Endothelial cell of umbilical vein (primary cell): ENCODE measurements at regions not wholly inside any gene's neighbourhood (a gene's known extent, or its start where the extent isn't known, plus 50 kb on each side); places are given as distances from the start of the nearest gene placed in this dataset.

Experiments used
- BruUV-seq: library from RNA; stranded (reverse); fragments of 400-500 nt; replicated peaks from 2 replicates; lab custom pipeline; 2021; lab: Mats Ljungman, UMichigan
- CTCF ChIA-PET: fragments of 300-600, 350-600 bp; sonication (Branson Sonifier 250); formaldehyde crosslinking; loops from one replicate; lab custom pipeline; 2021; ENCODE audit warnings: antibody characterized with exemption, inconsistent platforms; lab: Charles Lee
- POLR2A ChIA-PET: fragments of 300-600, 350-600 bp; sonication (Branson Sonifier 250); formaldehyde crosslinking; loops from one replicate; lab custom pipeline; 2021; ENCODE audit warnings: antibody characterized with exemption, inconsistent platforms; lab: Charles Lee
- DNase-seq: peaks from one replicate; pipeline ENCODE4 v3.0.0-alpha.2; 2011; ENCODE audit warnings: low read depth, low spot score
- FAIRE-seq: peaks from 2 replicates; lab custom pipeline; 2011; peaks lifted over from hg19 to GRCh38; lab: Jason Lieb, UNC
- H2AFZ ChIP-seq: 2 replicates; pipeline ENCODE4 v1.6.0; 2012; ENCODE audit warnings: low read depth, low read length, control low read depth, inconsistent platforms
- H3K27ac ChIP-seq: 2 replicates; pipeline ENCODE4 v1.5.1; 2011; ENCODE audit warnings: low read depth, mild to moderate bottlenecking, control low read depth, low read length, moderate library complexity; ENCODE audit not compliant: insufficient read depth
- H3K27me3 ChIP-seq, 2 experiments: 2 replicates each; pipeline versions ENCODE4 v1.6.0 to v1.6.1; 2011; ENCODE audit warnings: low read length in 2 of 2, mixed read lengths in 1 of 2; ENCODE audit not compliant: control insufficient read depth in 2 of 2, insufficient read depth in 2 of 2
- H3K36me3 ChIP-seq, 2 experiments: 2 replicates in 1 of 2; 3 replicates in 1 of 2; pipeline ENCODE4 v1.5.1; 2011; ENCODE audit warnings: low read length in 2 of 2, mild to moderate bottlenecking in 1 of 2, moderate library complexity in 1 of 2; ENCODE audit not compliant: control insufficient read depth in 2 of 2, insufficient read depth in 2 of 2; ENCODE audit errors: extremely low read depth in 1 of 2
- H3K4me1 ChIP-seq: 3 replicates; pipeline ENCODE4 v1.5.1; 2011; ENCODE audit warnings: mild to moderate bottlenecking, low read length; ENCODE audit not compliant: control insufficient read depth, insufficient read depth; ENCODE audit errors: extremely low read depth
- H3K4me2 ChIP-seq: 2 replicates; pipeline ENCODE4 v1.6.1; 2011; ENCODE audit warnings: low read length, control low read depth, mixed read lengths; ENCODE audit not compliant: insufficient read depth
- H3K4me3 ChIP-seq, 3 experiments: fragments of 200-600 bp in 1 of 3; sonication (generic), shearing (Covaris generic) in 1 of 3; replicated peaks in 1 of 3; 2 replicates each; pipeline ENCODE4 v1.5.1; 2011 to 2016; ENCODE audit warnings: control low read depth in 3 of 3, low read length in 3 of 3, mild to moderate bottlenecking in 2 of 3, inconsistent platforms in 1 of 3, low read depth in 1 of 3, moderate library complexity in 1 of 3; ENCODE audit not compliant: insufficient read depth in 1 of 3
- H3K79me2 ChIP-seq: 2 replicates; pipeline ENCODE4 v1.6.0; 2012; ENCODE audit warnings: low read length, inconsistent platforms; ENCODE audit not compliant: control insufficient read depth, insufficient read depth
- H3K9ac ChIP-seq: replicated peaks from 2 replicates; pipeline ENCODE3; 2011; ENCODE audit warnings: low read length, control low read depth; ENCODE audit not compliant: insufficient read depth; ENCODE audit errors: extremely low read depth
- H3K9me1 ChIP-seq: replicated peaks from 3 replicates; pipeline ENCODE4 v1.6.0; 2011; ENCODE audit warnings: mild to moderate bottlenecking, low read length; ENCODE audit not compliant: control insufficient read depth, insufficient read depth; ENCODE audit errors: extremely low read depth
- H3K9me3 ChIP-seq: replicated peaks from 2 replicates; pipeline ENCODE4 v1.5.1; 2012; ENCODE audit warnings: low read length, inconsistent platforms; ENCODE audit not compliant: control insufficient read depth, insufficient read depth
- H4K20me1 ChIP-seq: replicated peaks from 2 replicates; pipeline ENCODE3; 2011; ENCODE audit warnings: mild to moderate bottlenecking, low read length; ENCODE audit not compliant: control insufficient read depth, insufficient read depth; ENCODE audit errors: extremely low read depth
- CTCF ChIP-seq, 2 donors: IDR thresholded peaks; 1 replicate in 1 of 2; 2 replicates in 1 of 2; pipeline ENCODE4 v1.5.1; 2011; ENCODE audit warnings: low read length in 2 of 2, mild to moderate bottlenecking in 2 of 2, moderate library complexity in 2 of 2, control low read depth in 1 of 2, inconsistent platforms in 1 of 2, low read depth in 1 of 2; ENCODE audit not compliant: insufficient read depth in 1 of 2; ENCODE audit errors: extremely low read depth in 1 of 2
- EZH2 ChIP-seq: IDR thresholded peaks from 2 replicates; pipeline ENCODE4 v1.6.1; 2012; ENCODE audit warnings: borderline replicate concordance, low read depth, mild to moderate bottlenecking, moderate library complexity, low read length, inconsistent platforms; ENCODE audit not compliant: severe bottlenecking
- FOS ChIP-seq: IDR thresholded peaks from 2 replicates; pipeline ENCODE4 v1.6.1; 2011; ENCODE audit warnings: mild to moderate bottlenecking, low read length, moderate library complexity, borderline replicate concordance; ENCODE audit not compliant: insufficient read depth
- GATA2 ChIP-seq: IDR thresholded peaks from 2 replicates; pipeline ENCODE4 v1.7.0; 2011; ENCODE audit warnings: low read depth, mild to moderate bottlenecking, moderate library complexity, mixed read lengths, low read length; ENCODE audit not compliant: insufficient read length, insufficient read depth
- JUN ChIP-seq: IDR thresholded peaks from 2 replicates; pipeline ENCODE4 v1.6.1; 2011; ENCODE audit warnings: borderline replicate concordance, low read depth; ENCODE audit not compliant: insufficient read length, insufficient read depth
- MAX ChIP-seq: IDR thresholded peaks from 2 replicates; pipeline ENCODE4 v1.6.1; 2011; ENCODE audit not compliant: insufficient read depth, insufficient read length
- MYC ChIP-seq: IDR thresholded peaks from one replicate; pipeline ENCODE4 v1.6.1; 2011; ENCODE audit warnings: mild to moderate bottlenecking, low read depth, low read length
- POLR2A ChIP-seq: IDR thresholded peaks from 2 replicates; pipeline ENCODE4 v1.6.1; 2012; ENCODE audit warnings: low read depth, mild to moderate bottlenecking, control low read depth, low read length
- POLR2AphosphoS5 ChIP-seq: IDR thresholded peaks from 2 replicates; pipeline ENCODE4 v1.6.1; 2012; ENCODE audit warnings: low read depth, mild to moderate bottlenecking, control low read depth, low read length, moderate library complexity; ENCODE audit not compliant: insufficient read depth
- dilution Hi-C: fragments of 300-500 bp; cut with MboI; formaldehyde crosslinking; loops from one replicate; pipeline ENCODE4 v1.15.0; 2019; ENCODE audit warnings: low sequenced_read_pairs; ENCODE audit not compliant: extremely low pct_ligation_motif_present
- intact Hi-C: fragments of 100-400 bp; cut with micrococcal nuclease; formaldehyde crosslinking; loops from one replicate; pipeline ENCODE4 v1.10.0; 2022

DNA sequence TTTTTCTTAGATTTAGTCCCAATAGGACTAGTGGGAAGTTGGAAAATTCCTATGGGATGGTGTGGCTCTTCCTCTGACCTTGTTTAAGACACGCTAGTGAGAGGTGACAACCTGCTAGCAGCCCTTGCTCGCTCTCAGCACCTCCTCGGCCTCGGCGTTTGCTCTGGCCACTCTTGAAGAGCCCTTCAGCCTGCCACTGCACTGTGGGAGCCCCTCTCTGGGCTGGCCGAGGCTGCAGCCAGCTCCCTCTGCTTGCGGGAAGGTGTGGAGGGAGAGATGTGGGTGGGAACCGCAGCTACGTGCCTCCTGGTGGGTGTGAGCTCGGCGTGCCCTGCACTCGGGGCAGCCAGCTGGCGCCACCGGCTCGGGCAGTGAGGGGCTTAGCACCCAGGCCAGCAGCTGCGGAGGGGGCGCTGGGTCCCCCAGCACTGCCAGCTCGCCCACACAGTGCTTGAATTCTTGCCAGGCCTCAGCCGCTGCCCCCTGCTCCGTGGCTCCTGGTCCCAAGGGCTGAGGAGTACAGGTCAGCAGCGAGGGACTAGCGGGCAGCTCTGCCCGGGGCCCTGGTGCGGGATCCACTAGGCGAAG, 254.5 kb upstream of the ANKRD55 start:
- Histone ChIP-seq H3K9ac (no peak overlapping the region), H3K27me3 (peaks cover 3 to 7% of the 10 kb centered on the region in 2 experiments), H3K4me1 (no peaks in the 10 kb centered on the region), H3K4me3 (no peak overlapping the region), H3K9me1 (no peaks in the 10 kb centered on the region), H3K4me2 (no peak overlapping the region), H3K27ac (no peak overlapping the region), H4K20me1 (no peaks in the 10 kb centered on the region), H3K79me2 (no peaks in the 10 kb centered on the region), H3K36me3 (no peaks in the 10 kb centered on the region), H2AFZ (no peak overlapping the region), H3K9me3 (no peaks in the 10 kb centered on the region)
- intact Hi-C loops (no loop called here), dilution Hi-C loops (no loop called here)
- ChIA-PET POLR2A (no interaction called here), CTCF (no interaction called here)
- FAIRE-seq, result no peak
- DNase-seq, result no peak
- TF ChIP-seq MYC (no peak), CTCF (IDR thresholded peaks at IDR 0.05; ENCODE audit: extremely low read depth in 1 of 2, insufficient read depth in 1 of 2, low read depth in 1 of 2, low read length in 2 of 2) (no peak), EZH2 (no peak), POLR2A (no peak), FOS (no peak), MAX (no peak), POLR2AphosphoS5 (no peak), GATA2 (no peak), JUN (no peak)
- BruUV-seq, result no TSS peak
